ENCODE measurements at regions not wholly inside any gene's neighbourhood (a gene's known extent, or its start where the extent isn't known, plus 50 kb on each side); places are given as distances from the start of the nearest gene placed in this dataset.

DNA sequence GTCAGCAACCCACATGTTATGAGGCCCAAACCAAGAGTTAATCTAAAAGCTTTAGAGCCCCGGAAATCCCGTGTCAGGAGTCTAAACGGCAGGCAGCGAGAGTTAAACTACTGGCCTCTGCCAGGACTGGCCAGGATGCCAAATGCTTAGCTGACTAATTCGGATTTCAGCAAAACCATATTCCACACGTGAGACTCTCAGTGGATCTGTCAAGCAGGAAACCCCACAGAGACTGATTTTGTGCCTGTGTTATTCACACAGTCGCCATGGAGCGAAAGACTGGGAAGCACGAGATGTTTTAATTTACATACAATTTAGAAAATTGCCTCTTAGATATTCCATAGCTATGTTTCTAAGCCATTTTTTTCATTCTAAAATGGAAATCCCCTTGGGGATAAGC, 152.9 kb downstream of the RNASET2 start:
- dilution Hi-C loops (cut with MboI; ENCODE audit: extremely low pct_ligation_motif_present, low sequenced_read_pairs) = no loop called here
- H3K9me1 ChIP-seq (ENCODE audit: control insufficient read depth, extremely low read depth, insufficient read depth, low read length) = no peaks in the 10 kb centered on the region
- TF ChIP-seq, protein P1, sequence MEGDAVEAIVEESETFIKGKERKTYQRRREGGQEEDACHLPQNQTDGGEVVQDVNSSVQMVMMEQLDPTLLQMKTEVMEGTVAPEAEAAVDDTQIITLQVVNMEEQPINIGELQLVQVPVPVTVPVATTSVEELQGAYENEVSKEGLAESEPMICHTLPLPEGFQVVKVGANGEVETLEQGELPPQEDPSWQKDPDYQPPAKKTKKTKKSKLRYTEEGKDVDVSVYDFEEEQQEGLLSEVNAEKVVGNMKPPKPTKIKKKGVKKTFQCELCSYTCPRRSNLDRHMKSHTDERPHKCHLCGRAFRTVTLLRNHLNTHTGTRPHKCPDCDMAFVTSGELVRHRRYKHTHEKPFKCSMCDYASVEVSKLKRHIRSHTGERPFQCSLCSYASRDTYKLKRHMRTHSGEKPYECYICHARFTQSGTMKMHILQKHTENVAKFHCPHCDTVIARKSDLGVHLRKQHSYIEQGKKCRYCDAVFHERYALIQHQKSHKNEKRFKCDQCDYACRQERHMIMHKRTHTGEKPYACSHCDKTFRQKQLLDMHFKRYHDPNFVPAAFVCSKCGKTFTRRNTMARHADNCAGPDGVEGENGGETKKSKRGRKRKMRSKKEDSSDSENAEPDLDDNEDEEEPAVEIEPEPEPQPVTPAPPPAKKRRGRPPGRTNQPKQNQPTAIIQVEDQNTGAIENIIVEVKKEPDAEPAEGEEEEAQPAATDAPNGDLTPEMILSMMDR (optimal IDR thresholded peaks at IDR 0.05 in 1 of 3, IDR thresholded peaks at IDR 0.05 in 1 of 3, conservative IDR thresholded peaks at IDR 0.05 in 1 of 3; ENCODE audit: extremely low read depth in 1 of 3, insufficient read depth in 2 of 3, low read length in 3 of 3) = no peak
- no peak for TF ChIP-seq EZH2 (IDR thresholded peaks at IDR 0.05; ENCODE audit: low read length)

GRCh38 chr6:166802401-166802800, 153.9 kb downstream of the RNASET2 start:
- TF ChIP-seq, protein P1 (optimal IDR thresholded peaks at IDR 0.05 in 1 of 3, IDR thresholded peaks at IDR 0.05 in 1 of 3, conservative IDR thresholded peaks at IDR 0.05 in 1 of 3; ENCODE audit: extremely low read depth in 1 of 3, insufficient read depth in 2 of 3, low read length in 3 of 3) = no peak
- no peak for TF ChIP-seq EZH2 (IDR thresholded peaks at IDR 0.05; ENCODE audit: low read length)
- H3K9ac ChIP-seq (ENCODE audit: control insufficient read depth, extremely low read depth, insufficient read depth, low read length) = no peak overlapping the region
- no peaks in the 10 kb centered on the region for H3K9me3 ChIP-seq (ENCODE audit: control insufficient read depth, low read depth, low read length)
- DNase-seq (ENCODE audit: low read depth, low spot score) = no peak
- no peaks in the 10 kb centered on the region for H3K36me3 ChIP-seq (ENCODE audit: control insufficient read depth in 2 of 2, extremely low read depth in 1 of 2, insufficient read depth in 2 of 2, low read length in 2 of 2)
- no peak overlapping the region for H3K4me2 ChIP-seq (ENCODE audit: control insufficient read depth, extremely low read depth, insufficient read depth, low read depth, low read length)
- no peak overlapping the region for H3K27ac ChIP-seq (ENCODE audit: control insufficient read depth, insufficient read depth, low read length)
- H3K27me3 ChIP-seq (ENCODE audit: control insufficient read depth, extremely low read depth, insufficient read depth, low read length) = no peaks in the 10 kb centered on the region
- FAIRE-seq = no peak
- no peaks in the 10 kb centered on the region for H3K79me2 ChIP-seq (ENCODE audit: control insufficient read depth, insufficient read depth, low read length)
- H2AFZ ChIP-seq (ENCODE audit: control insufficient read depth, low read length) = no peak overlapping the region
- H3K9me1 ChIP-seq (ENCODE audit: control insufficient read depth, extremely low read depth, insufficient read depth, low read length) = no peaks in the 10 kb centered on the region
- dilution Hi-C loops (cut with MboI; ENCODE audit: extremely low pct_ligation_motif_present, low sequenced_read_pairs) = no loop called here
- H4K20me1 ChIP-seq (ENCODE audit: control insufficient read depth, extremely low read depth, insufficient read depth, low read length) = no peaks in the 10 kb centered on the region
- H3K4me3 ChIP-seq (ENCODE audit: control insufficient read depth in 2 of 3, extremely low read depth in 1 of 3, insufficient read depth in 2 of 3, low read depth in 1 of 3, low read length in 3 of 3) = no peak overlapping the region
- H3K4me1 ChIP-seq (ENCODE audit: control insufficient read depth, extremely low read depth, insufficient read depth, low read length) = no peaks in the 10 kb centered on the region

More for the DNA sequence above, 152.9 kb downstream of the RNASET2 start:
- Histone ChIP-seq H3K4me1 (ENCODE audit: control insufficient read depth, extremely low read depth, insufficient read depth, low read length) (no peaks in the 10 kb centered on the region), H3K4me3 (ENCODE audit: control insufficient read depth in 2 of 3, extremely low read depth in 1 of 3, insufficient read depth in 2 of 3, low read depth in 1 of 3, low read length in 3 of 3) (no peak overlapping the region), H3K27me3 (ENCODE audit: control insufficient read depth, extremely low read depth, insufficient read depth, low read length) (no peaks in the 10 kb centered on the region), H4K20me1 (ENCODE audit: control insufficient read depth, extremely low read depth, insufficient read depth, low read length) (no peaks in the 10 kb centered on the region), H3K9ac (ENCODE audit: control insufficient read depth, extremely low read depth, insufficient read depth, low read length) (no peak overlapping the region), H3K4me2 (ENCODE audit: control insufficient read depth, extremely low read depth, insufficient read depth, low read depth, low read length) (no peak overlapping the region), H3K27ac (ENCODE audit: control insufficient read depth, insufficient read depth, low read length) (no peak overlapping the region), H3K36me3 (ENCODE audit: control insufficient read depth in 2 of 2, extremely low read depth in 1 of 2, insufficient read depth in 2 of 2, low read length in 2 of 2) (no peaks in the 10 kb centered on the region), H3K9me3 (ENCODE audit: control insufficient read depth, low read depth, low read length) (no peaks in the 10 kb centered on the region), H3K79me2 (ENCODE audit: control insufficient read depth, insufficient read depth, low read length) (no peaks in the 10 kb centered on the region), H2AFZ (ENCODE audit: control insufficient read depth, low read length) (no peak overlapping the region)
- no peak for FAIRE-seq
- no peak for DNase-seq (ENCODE audit: low read depth, low spot score)

Measured in keratinocyte (primary cell).